A673 (cell line): ENCODE measurements at regions not wholly inside any gene's neighbourhood (a gene's known extent, or its start where the extent isn't known, plus 50 kb on each side); places are given as distances from the start of the nearest gene placed in this dataset.

ENCODE experiments used
- CTCF ChIP-seq: fragments of 300-800, 200-600 bp; sonication (generic); conservative IDR thresholded peaks from 2 replicates; pipeline ENCODE4 v1.5.1; 2017; ENCODE audit warnings: low read depth, mild to moderate bottlenecking, antibody characterized with exemption, low read length, moderate library complexity, mixed read lengths
- EZH2 ChIP-seq: fragments of 200-600 bp; sonication (generic); IDR thresholded peaks from 2 replicates; pipeline ENCODE4 v1.6.1; 2017; ENCODE audit warnings: borderline replicate concordance, low read depth, mild to moderate bottlenecking, mixed read lengths, antibody characterized with exemption, low read length; ENCODE audit not compliant: poor library complexity, severe bottlenecking

GRCh38 chr1:193960499-193960898, 774.1 kb upstream of the B3GALT2 start:
- no peak for TF ChIP-seq CTCF
- no peak for TF ChIP-seq EZH2
